ENCODE measurements at regions not wholly inside any gene's neighbourhood (a gene's known extent, or its start where the extent isn't known, plus 50 kb on each side); places are given as distances from the start of the nearest gene placed in this dataset.

- no peak for TF ChIP-seq POLR2A (IDR thresholded peaks at IDR 0.05; ENCODE audit: low read length)
- no peak for TF ChIP-seq GATA1 (IDR thresholded peaks at IDR 0.05; ENCODE audit: low read depth, low read length)
These were observed 183.2 kb upstream of the GNAI1 start for GRCh38 chr7:79951415-79951814.
